ENCODE measurements at regions not wholly inside any gene's neighbourhood (a gene's known extent, or its start where the extent isn't known, plus 50 kb on each side); places are given as distances from the start of the nearest gene placed in this dataset.

DNA sequence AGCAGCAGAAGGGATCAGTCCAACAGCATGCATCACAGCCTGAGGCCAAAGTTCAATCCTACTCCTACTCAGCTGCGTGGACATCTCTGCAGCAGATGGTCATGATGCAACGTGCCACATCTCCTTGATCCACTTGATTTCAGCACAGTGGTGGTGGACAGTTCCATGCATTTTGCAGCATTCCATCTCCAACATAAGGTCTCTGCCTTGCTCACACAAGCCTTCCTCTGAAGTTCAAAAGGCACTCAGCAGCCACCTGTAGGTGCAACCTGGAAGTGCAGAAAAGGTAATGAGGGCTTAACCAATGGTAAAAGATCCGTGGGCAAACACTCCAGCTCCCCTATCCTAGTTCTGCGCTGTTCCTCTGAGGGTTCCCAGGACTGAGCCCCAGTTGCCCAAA lies 57.5 kb upstream of the CHCHD3 start:
- TF ChIP-seq KLF16 (IDR thresholded peaks at IDR 0.05) (no peak), EWSR1 (IDR thresholded peaks at IDR 0.05; ENCODE audit: borderline replicate concordance, low read depth, partially characterized antibody) (no peak), ZNF311 (CRISPR knock-in tag; IDR thresholded peaks at IDR 0.05) (no peak), ZNF146 (CRISPR knock-in tag; IDR thresholded peaks at IDR 0.05; ENCODE audit: unreplicated experiment) (no peak), POLR2A (conservative IDR thresholded peaks at IDR 0.05) (no peak), MAFF (IDR thresholded peaks at IDR 0.05; ENCODE audit: low read length) (no peak), ETV5 (CRISPR knock-in tag; IDR thresholded peaks at IDR 0.05; ENCODE audit: low read depth) (no peak), NFXL1 (CRISPR knock-in tag; IDR thresholded peaks at IDR 0.05) (no peak), CBX5 (IDR thresholded peaks at IDR 0.05; ENCODE audit: borderline replicate concordance, low read depth) (no peak)
- TF ChIP-seq, protein P1, sequence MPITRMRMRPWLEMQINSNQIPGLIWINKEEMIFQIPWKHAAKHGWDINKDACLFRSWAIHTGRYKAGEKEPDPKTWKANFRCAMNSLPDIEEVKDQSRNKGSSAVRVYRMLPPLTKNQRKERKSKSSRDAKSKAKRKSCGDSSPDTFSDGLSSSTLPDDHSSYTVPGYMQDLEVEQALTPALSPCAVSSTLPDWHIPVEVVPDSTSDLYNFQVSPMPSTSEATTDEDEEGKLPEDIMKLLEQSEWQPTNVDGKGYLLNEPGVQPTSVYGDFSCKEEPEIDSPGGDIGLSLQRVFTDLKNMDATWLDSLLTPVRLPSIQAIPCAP (CRISPR knock-in tag; IDR thresholded peaks at IDR 0.05; ENCODE audit: borderline replicate concordance): no peak
- TF ChIP-seq, protein P2, sequence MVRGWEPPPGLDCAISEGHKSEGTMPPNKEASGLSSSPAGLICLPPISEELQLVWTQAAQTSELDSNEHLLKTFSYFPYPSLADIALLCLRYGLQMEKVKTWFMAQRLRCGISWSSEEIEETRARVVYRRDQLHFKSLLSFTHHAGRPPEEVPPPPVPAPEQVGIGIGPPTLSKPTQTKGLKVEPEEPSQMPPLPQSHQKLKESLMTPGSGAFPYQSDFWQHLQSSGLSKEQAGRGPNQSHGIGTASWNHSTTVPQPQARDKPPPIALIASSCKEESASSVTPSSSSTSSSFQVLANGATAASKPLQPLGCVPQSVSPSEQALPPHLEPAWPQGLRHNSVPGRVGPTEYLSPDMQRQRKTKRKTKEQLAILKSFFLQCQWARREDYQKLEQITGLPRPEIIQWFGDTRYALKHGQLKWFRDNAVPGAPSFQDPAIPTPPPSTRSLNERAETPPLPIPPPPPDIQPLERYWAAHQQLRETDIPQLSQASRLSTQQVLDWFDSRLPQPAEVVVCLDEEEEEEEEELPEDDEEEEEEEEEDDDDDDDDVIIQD (CRISPR knock-in tag; IDR thresholded peaks at IDR 0.05): no peak
- TF ChIP-seq, protein P3, sequence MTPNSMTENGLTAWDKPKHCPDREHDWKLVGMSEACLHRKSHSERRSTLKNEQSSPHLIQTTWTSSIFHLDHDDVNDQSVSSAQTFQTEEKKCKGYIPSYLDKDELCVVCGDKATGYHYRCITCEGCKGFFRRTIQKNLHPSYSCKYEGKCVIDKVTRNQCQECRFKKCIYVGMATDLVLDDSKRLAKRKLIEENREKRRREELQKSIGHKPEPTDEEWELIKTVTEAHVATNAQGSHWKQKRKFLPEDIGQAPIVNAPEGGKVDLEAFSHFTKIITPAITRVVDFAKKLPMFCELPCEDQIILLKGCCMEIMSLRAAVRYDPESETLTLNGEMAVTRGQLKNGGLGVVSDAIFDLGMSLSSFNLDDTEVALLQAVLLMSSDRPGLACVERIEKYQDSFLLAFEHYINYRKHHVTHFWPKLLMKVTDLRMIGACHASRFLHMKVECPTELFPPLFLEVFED (CRISPR knock-in tag; conservative IDR thresholded peaks at IDR 0.05): no peak
